ENCODE measurements at regions not wholly inside any gene's neighbourhood (a gene's known extent, or its start where the extent isn't known, plus 50 kb on each side); places are given as distances from the start of the nearest gene placed in this dataset.
A peak's percentile ranks its signal among the peaks of the same experiment; 100 is the strongest.

- no peak overlapping the region for H2AFZ ChIP-seq (ENCODE audit: control insufficient read depth, low read depth, low read length)
- no peak overlapping the region for H3K9ac ChIP-seq (ENCODE audit: control insufficient read depth, insufficient read depth, low read length)
- no peak for TF ChIP-seq SPI1 (IDR thresholded peaks at IDR 0.05; ENCODE audit: borderline replicate concordance, insufficient read depth, low read depth, low read length)
- no peak for TF ChIP-seq FOXM1 (IDR thresholded peaks at IDR 0.05; ENCODE audit: low read depth, low read length)
- TF ChIP-seq NFYB (IDR thresholded peaks at IDR 0.05; ENCODE audit: insufficient read depth, low read depth, low read length): no peak
- no peak for TF ChIP-seq KDM1A (IDR thresholded peaks at IDR 0.05; ENCODE audit: borderline replicate concordance)
- no peak for TF ChIP-seq ZSCAN29 (IDR thresholded peaks at IDR 0.05)
- TF ChIP-seq REST (IDR thresholded peaks at IDR 0.05; ENCODE audit: low read depth, low read length): no peak
- no peak for TF ChIP-seq IRF4 (IDR thresholded peaks at IDR 0.05; ENCODE audit: low read depth, low read length)
- no peak for TF ChIP-seq SUZ12 (IDR thresholded peaks at IDR 0.05; ENCODE audit: unreplicated experiment)
- TF ChIP-seq MYC (IDR thresholded peaks at IDR 0.05; ENCODE audit: insufficient read depth, insufficient read length, insufficient replicate concordance, low read length, severe bottlenecking): no peak
- no peak for TF ChIP-seq NR2C1 (IDR thresholded peaks at IDR 0.05)
- TF ChIP-seq MEF2B (IDR thresholded peaks at IDR 0.05; ENCODE audit: partially characterized antibody, poor library complexity, severe bottlenecking): no peak
- no peak for TF ChIP-seq PAX8 (IDR thresholded peaks at IDR 0.05)
- no TSS peak for BruUV-seq (replicated peaks)
- ChIA-PET SMC1A (ENCODE audit: uncharacterized antibody, unreplicated experiment) (no interaction called here), CTCF (interaction anchor here (1.6 to 3.8 kb wide), 2 partner anchors 30 to 920 kb away, joined by 3 to 20 read pairs; no protein-coding TSS in a partner anchor), POLR2A (no interaction called here), RAD21 (ENCODE audit: unreplicated experiment) (no interaction called here)
- no peaks in the 10 kb centered on the region for H4K20me1 ChIP-seq (ENCODE audit: control insufficient read depth, insufficient read depth)
- no peak overlapping the region for H3K4me2 ChIP-seq (ENCODE audit: control insufficient read depth, insufficient read depth)
- intact Hi-C loops (cut with micrococcal nuclease; ENCODE audit: unreplicated experiment) (loop anchor here (5.0 to 10.0 kb wide), 2 partner anchors 324 to 918 kb away; no protein-coding TSS in a partner anchor), in situ Hi-C loops (cut with MboI) (no loop called here)
- no peaks in the 10 kb centered on the region for H3K4me1 ChIP-seq (ENCODE audit: control insufficient read depth, insufficient read depth, low read length)
- H3K4me3 ChIP-seq: no peak overlapping the region
- DNase-seq (ENCODE audit: low read depth, low spot score) (no peak), FAIRE-seq (peak; percentile 54), ATAC-seq (no peak)
- H3K27ac ChIP-seq (ENCODE audit: control insufficient read depth, insufficient read depth): no peak overlapping the region
- H3K27me3 ChIP-seq (replicated peaks in 1 of 2; ENCODE audit: control insufficient read depth in 2 of 2, insufficient read depth in 2 of 2, low read length in 1 of 2): no peaks in the 10 kb centered on the region
- 78% methylated on average over 6 of the region's 6 CpGs for WGBS (ENCODE audit: insufficient coverage, insufficient replicate concordance, low lambda C conversion rate, missing lambda C conversion rate)
- H3K9me3 ChIP-seq (replicated peaks; ENCODE audit: control insufficient read depth, insufficient read depth, low read length): no peaks in the 10 kb centered on the region
- no peaks in the 10 kb centered on the region for H3K79me2 ChIP-seq (ENCODE audit: control insufficient read depth, insufficient read depth, low read length)
- no peaks in the 10 kb centered on the region for H3K36me3 ChIP-seq (ENCODE audit: control insufficient read depth in 2 of 2, insufficient read depth in 2 of 2, low read length in 1 of 2)
These were observed 767.7 kb upstream of the ALCAM start for GRCh38 chr3:104598848-104599511.
